ENCODE measurements at regions not wholly inside any gene's neighbourhood (a gene's known extent, or its start where the extent isn't known, plus 50 kb on each side); places are given as distances from the start of the nearest gene placed in this dataset.
"Not testable (repeated sequence)": the region's sequence is repeated elsewhere in the genome, so short reads cannot be mapped to it uniquely, and the experiment has no call there.

DNA sequence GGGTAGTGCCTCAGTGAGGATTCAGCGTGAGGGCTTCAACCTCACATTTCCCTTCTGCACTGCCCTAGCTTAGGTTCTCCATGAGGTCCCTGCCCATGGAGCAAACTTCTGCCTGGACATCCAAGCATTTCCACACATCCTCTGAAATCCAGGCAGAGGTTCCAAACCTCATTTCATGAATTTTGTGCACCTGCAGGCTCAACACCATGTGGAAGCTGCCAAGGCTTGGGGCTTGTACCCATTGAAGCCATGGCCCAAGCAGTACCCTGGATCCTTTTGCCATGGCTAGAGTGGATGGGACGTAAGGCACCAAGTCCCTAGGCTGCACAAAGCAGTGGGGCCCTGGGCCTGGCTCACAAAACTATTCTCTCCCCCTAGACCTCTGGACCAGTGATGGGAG, 877.1 kb upstream of the KLHL1 start:
- DNase-seq, result no peak

DNA sequence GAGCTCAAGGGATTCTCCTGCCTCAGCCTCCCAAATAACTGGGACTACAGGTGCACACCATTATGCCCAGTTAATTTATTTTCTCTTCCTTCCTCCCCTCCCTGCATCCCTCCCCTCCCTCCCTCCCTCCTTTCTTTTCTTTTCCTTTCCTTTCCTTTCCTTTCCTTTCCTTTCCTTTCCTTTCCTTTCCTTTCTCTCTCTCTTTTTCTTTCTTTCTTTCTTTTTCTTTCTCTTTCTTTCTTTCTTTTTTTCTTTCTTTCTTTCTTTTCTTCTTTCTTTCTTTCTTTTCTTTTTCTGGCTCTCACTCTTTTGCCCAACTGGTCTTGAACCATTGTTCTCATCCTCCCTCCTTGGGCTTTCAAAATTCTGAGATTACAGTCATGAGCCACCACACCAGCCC, 873.0 kb upstream of the KLHL1 start:
- DNase-seq, result not testable (repeated sequence)

DNA sequence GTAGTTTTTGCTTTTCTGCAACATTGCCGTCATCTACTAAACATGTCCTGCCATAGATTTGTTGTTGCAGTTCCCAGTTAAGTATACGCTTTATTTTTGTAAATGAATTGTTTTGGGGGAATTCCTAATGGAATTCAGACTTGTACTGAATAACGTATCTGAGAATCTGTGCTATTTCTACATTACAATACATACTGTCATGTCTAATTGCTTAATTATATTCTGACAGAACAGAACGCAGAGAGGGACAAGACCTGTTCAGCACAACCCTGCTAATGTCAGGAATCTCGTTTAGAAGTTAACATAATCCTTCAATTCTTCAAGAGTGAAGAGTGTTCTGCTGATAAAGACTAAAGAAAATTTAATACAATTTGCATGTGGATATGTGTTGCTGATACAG, 861.1 kb upstream of the KLHL1 start:
- no peak for DNase-seq

DNA sequence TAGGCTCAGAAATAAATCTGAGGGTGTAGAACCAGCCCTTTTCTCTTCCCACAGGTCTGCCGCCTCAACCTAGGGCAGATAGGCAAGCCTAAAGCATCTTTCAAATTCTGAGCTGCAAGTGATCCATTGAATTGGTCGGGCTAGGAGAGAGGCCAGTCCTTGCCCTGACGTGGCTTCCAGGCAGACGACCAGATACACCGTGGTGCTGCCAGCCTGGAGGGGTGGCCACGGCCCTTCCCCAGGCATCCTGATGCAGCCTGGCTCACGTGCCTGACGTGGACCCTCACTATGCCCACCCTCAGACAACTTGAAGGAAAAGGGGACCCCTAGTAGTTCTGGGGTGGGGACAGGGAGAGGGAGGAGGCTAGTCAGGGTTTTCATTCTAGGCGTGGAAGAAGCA, 859.3 kb upstream of the KLHL1 start:
- DNase-seq, result no peak

- no peak for DNase-seq
These were observed 856.6 kb upstream of the KLHL1 start for GRCh38 chr13:70964874-70965273.

GRCh38 chr13:70964124-70964523, 855.9 kb upstream of the KLHL1 start:
- no peak for DNase-seq

GRCh38 chr13:70960841-70961443, 852.7 kb upstream of the KLHL1 start:
- no peak for DNase-seq

DNA sequence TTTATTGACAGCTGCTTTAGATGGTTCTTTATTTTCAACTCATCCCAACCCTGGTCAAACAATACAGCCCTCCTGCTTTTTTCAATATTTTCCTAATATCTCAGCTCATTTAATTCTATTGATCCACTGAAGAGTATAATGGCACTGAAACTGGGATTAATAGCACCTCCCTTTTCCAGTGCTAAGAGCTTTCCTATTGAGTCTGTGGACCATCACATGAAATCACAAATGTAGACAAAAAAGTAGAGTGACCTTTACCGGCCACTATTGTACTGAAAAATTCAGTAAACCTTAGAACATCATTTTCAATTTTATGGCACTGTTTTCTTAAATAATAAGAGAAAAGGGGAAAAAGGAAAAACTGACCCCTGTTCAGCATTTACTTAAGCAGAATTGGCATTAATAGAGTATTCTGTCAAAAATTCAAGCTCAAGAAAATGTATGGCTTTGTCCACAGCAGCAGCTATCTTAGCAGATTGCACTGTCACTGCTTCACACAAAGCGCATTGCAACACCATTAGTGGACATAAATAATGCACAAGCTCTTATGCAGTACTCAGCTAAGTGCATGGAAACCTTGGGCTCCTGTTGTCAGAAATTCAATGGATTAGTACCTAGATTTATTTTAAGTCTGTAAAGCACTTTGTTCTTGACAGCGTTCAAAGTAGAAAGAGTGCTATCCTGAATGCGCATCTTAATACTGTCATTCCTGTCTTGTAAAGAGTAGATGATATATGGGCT, 851.0 kb upstream of the KLHL1 start:
- no peak for DNase-seq

DNA sequence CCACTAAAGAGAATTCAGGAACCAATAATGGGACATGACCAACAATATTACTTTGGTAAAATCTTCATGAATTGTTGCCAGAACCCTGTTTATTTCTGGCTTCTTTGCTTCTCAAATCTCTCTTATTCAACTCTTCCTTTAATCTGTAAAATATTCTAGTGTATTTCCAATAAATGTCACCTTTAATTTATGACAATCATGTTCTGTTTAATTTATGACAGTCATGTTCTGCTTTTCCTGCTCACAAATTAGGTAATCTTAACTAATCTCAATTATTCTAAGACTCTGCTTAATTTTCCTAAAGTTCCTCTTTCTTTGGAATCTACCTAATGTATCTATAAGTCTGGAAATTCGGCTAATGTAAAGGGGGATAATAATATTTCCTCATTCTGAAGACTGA, 847.6 kb upstream of the KLHL1 start:
- DNase-seq, result no peak

DNA sequence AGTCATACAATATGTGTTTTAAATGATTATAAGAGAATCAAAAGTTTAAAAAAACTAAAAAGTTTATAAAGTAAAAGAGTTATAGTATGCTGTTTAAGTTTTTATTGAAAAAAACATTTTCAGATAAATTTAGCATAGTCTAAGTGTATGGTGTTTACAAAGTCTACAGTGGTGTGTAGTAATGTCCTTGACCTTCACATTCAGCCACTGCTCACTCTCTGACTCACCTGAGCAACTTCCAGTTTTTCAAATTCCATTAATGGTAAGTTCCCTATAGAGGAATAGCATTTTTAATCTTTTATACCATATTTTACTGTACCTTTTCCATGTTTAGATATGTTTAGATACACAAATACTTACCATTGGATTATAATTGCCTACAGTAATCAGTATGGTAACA, 842.4 kb upstream of the KLHL1 start:
- no peak for DNase-seq

GRCh38 chr13:70945506-70945905, 837.3 kb upstream of the KLHL1 start:
- DNase-seq, result no peak

GRCh38 chr13:70941454-70941853, 833.2 kb upstream of the KLHL1 start:
- DNase-seq, result no peak

GRCh38 chr13:70938462-70938861, 830.2 kb upstream of the KLHL1 start:
- DNase-seq, result no peak

DNA sequence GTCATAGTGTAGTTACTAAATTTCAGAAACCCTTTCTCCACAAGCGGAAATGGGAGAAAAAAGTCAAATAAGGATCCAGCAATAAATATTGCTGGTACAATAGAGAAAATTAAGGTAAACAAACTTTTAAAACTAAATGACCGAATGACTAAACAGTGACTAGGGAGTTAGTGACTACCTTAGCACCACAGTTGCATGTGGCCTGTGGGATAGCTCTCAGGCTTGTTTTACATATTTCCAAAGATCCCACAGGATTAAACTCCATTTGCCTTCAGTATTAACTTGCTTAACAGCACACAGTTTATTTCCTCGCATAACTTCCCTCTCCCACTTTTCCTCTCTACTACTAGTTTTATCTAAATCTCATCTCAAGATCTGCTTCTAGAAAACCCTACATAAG, 824.3 kb upstream of the KLHL1 start:
- no peak for DNase-seq

GRCh38 chr13:70923863-70924752, 815.9 kb upstream of the KLHL1 start:
- DNase-seq, result no peak

DNA sequence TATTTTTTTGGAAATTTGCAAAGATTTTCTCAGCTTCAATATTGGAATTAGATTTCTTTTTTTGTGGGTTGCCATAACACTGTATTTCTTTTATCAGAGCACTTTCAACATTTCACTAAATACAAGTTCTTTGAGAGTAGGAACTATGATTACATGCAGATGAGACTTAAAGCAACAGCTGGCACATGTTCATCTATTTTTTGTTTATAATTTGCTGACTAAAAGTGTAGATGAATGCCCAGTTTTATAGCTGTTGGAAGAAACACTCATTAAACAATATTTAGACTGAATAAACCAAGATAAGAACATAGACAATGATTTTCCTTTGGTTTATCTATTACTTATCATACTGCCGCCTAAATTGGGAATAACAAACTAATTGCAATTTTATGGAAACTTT, 803.0 kb upstream of the KLHL1 start:
- no peak for DNase-seq

- no peak for DNase-seq
These were observed 800.5 kb upstream of the KLHL1 start for GRCh38 chr13:70908795-70909194.

GRCh38 chr13:70905035-70905434, 796.8 kb upstream of the KLHL1 start:
- DNase-seq, result no peak

GRCh38 chr13:70896136-70896535, 787.9 kb upstream of the KLHL1 start:
- no peak for DNase-seq

DNA sequence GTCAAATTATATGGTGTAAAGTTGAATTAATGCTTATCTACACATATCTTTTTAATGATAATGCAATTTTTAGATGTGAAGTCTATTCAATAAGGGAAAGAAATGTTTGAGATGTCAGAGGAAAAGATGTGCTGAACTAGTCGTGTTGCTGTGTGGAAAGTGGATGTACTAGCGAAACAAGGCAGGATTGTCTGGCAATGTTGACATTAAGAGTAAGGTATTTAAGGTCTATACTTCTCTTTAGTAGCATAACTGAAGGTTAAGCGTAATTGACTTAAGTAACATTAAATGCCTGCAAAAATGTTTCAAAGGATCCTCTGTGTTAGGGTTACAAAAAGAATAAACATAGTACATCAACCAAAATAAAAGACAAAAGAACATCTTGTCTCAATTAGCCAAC, 787.3 kb upstream of the KLHL1 start:
- DNase-seq, result no peak

- no peak for DNase-seq
These were observed 786.0 kb upstream of the KLHL1 start for GRCh38 chr13:70894258-70894657.

DNA sequence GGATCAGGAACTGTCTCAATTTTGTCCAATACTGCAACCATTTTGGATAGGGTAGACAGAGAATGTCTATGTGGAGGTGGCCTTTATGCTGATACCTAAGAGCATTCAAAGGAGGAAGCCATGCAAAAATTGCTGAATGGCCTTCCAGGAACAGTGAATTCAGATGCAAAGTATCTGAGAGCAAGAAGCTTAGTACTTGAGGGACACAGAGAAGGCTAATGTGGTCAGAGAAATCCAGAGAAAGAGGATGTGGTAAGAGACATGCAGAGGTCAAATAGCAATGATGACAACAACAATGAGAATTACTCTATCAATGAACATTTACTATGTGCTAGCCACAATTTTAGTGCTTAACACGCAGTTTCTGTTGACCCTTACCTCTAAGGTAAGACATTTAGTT, 785.6 kb upstream of the KLHL1 start:
- DNase-seq, result no peak

DNA sequence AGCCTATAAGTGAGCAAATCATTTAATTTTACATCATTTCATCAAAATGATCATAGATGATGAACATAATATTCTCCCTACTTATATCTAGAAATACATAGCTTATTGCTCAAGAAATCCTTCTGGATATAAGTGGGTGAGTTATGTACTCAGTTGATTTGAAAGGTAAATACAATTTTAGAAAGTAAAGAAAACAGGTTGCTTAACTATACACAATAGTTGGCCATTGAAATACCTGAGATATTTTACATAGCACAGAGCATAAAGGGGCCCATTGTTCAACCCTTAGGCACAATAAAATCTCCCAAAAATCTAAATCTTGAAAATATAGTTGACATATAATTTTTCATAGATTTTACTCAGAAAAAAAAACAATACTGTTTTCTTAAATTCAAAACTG, 782.0 kb upstream of the KLHL1 start:
- no peak for DNase-seq

DNA sequence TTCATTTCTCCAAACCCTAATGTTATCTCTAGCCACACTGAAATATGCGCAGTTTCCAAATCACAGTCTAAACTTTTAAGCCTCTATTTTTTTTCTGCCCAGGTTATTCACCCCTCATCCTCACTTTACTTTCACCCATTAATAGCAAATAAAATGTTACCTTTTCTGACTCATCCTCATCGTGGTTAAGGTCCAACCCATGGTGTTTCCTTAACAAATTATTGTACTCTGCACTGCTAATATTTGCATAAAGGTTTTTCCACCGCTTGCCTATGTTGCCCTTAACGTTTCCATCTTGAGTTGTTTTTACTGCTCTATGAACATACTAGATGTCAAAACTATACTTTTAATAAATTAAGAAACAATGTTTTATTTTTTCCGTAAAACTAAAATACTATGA, 780.9 kb upstream of the KLHL1 start:
- DNase-seq, result no peak
